Neural cell (in vitro differentiated cells): ENCODE measurements at regions not wholly inside any gene's neighbourhood (a gene's known extent, or its start where the extent isn't known, plus 50 kb on each side); places are given as distances from the start of the nearest gene placed in this dataset.

ENCODE experiments used
- H2AFZ ChIP-seq: fragments of 200-600, 300-800 bp; sonication (generic), shearing (Covaris generic); 2 replicates; pipeline ENCODE4 v1.6.0; 2014; ENCODE audit warnings: low read depth, mild to moderate bottlenecking, antibody characterized with exemption, low read length, moderate library complexity
- H3F3A ChIP-seq: fragments of 200-600 bp; shearing (Covaris generic); 2 replicates; pipeline ENCODE4 v1.6.1; 2016; ENCODE audit warnings: mild to moderate bottlenecking, moderate library complexity, mixed read lengths, antibody characterized with exemption, low read length; ENCODE audit not compliant: insufficient read depth, poor library complexity, severe bottlenecking
- H3K27ac ChIP-seq: fragments of 200-600, 300-800 bp; sonication (generic), shearing (Covaris generic); 2 replicates; pipeline ENCODE4 v1.5.1; 2014; ENCODE audit warnings: mild to moderate bottlenecking, low read length, moderate library complexity
- H3K27me3 ChIP-seq: fragments of 300-800, 200-600 bp; sonication (generic), shearing (Covaris generic); 2 replicates; pipeline ENCODE4 v1.6.0; 2014; ENCODE audit warnings: mild to moderate bottlenecking, low read depth, low read length, moderate library complexity; ENCODE audit not compliant: insufficient read depth
- H3K36me3 ChIP-seq: fragments of 300-800, 200-600 bp; sonication (generic), shearing (Covaris generic); 2 replicates; pipeline ENCODE4 v1.5.1; 2014; ENCODE audit warnings: mild to moderate bottlenecking, antibody characterized with exemption, low read length, moderate library complexity; ENCODE audit not compliant: insufficient read depth
- H3K4me2 ChIP-seq: fragments of 300-800, 200-600 bp; sonication (generic), shearing (Covaris generic); 2 replicates; pipeline ENCODE4 v1.6.0; 2014; ENCODE audit warnings: mild to moderate bottlenecking, low read length
- H3K4me3 ChIP-seq: fragments of 300-800, 200-600 bp; sonication (generic), shearing (Covaris generic); 2 replicates; pipeline ENCODE4 v1.5.1; 2014; ENCODE audit warnings: mild to moderate bottlenecking, low read length, moderate library complexity
- H3K79me2 ChIP-seq: fragments of 200-600 bp; shearing (Covaris generic); replicated peaks from 2 replicates; pipeline ENCODE4 v1.6.0; 2014; ENCODE audit warnings: mild to moderate bottlenecking, low read length, moderate library complexity; ENCODE audit not compliant: insufficient read depth
- H3K9ac ChIP-seq: fragments of 300-800, 200-600 bp; sonication (generic), shearing (Covaris generic); 2 replicates; pipeline ENCODE4 v1.6.1; 2016; ENCODE audit warnings: mild to moderate bottlenecking, low read length, mixed read lengths
- H3K9me2 ChIP-seq: fragments of 200-600 bp; shearing (Covaris generic); 2 replicates; pipeline ENCODE4 v1.6.1; 2016; ENCODE audit warnings: mild to moderate bottlenecking, low read length, mixed read lengths; ENCODE audit not compliant: insufficient read depth
- H3K9me3 ChIP-seq: fragments of 200-600, 300-800 bp; sonication (generic), shearing (Covaris generic); 2 replicates; pipeline ENCODE4 v1.6.1; 2016; ENCODE audit warnings: mild to moderate bottlenecking, mixed run types, low read length, moderate library complexity, mixed read lengths
- H4K20me1 ChIP-seq: fragments of 200-600 bp; shearing (Covaris generic); 2 replicates; pipeline ENCODE4 v1.6.1; 2016; ENCODE audit warnings: mild to moderate bottlenecking, mixed run types; ENCODE audit not compliant: insufficient read depth
- EP300 ChIP-seq: fragments of 450-650 bp; conservative IDR thresholded peaks from 2 replicates; pipeline ENCODE4 v1.6.1; 2014; ENCODE audit warnings: antibody characterized with exemption, mild to moderate bottlenecking, moderate library complexity; ENCODE audit not compliant: poor library complexity, severe bottlenecking
- EZH2 ChIP-seq: fragments of 200-600, 300-800 bp; shearing (Covaris generic), sonication (generic); IDR thresholded peaks from 2 replicates; pipeline ENCODE4 v1.6.1; 2014; ENCODE audit warnings: antibody characterized with exemption, low read length, borderline replicate concordance, mild to moderate bottlenecking; ENCODE audit not compliant: insufficient read depth, poor library complexity, severe bottlenecking
- MXI1 ChIP-seq: fragments of 450-650 bp; conservative IDR thresholded peaks from 2 replicates; pipeline ENCODE4 v1.6.1; 2014; ENCODE audit warnings: antibody characterized with exemption, mild to moderate bottlenecking; ENCODE audit not compliant: poor library complexity, severe bottlenecking
- POLR2AphosphoS5 ChIP-seq: IDR thresholded peaks from 2 replicates; pipeline ENCODE4 v1.6.1; 2012
- RAD21 ChIP-seq: fragments of 450-650 bp; conservative IDR thresholded peaks from 2 replicates; pipeline ENCODE4 v1.6.1; 2014; ENCODE audit warnings: antibody characterized with exemption, mild to moderate bottlenecking, moderate library complexity
- SMC3 ChIP-seq: fragments of 450-650 bp; conservative IDR thresholded peaks from 2 replicates; pipeline ENCODE4 v1.6.1; 2014; ENCODE audit warnings: antibody characterized with exemption, mild to moderate bottlenecking, moderate library complexity; ENCODE audit not compliant: poor library complexity
- TAF1 ChIP-seq: IDR thresholded peaks from 2 replicates; pipeline ENCODE4 v1.6.1; 2012; ENCODE audit warnings: low read depth
- TF ChIP-seq, protein P1 (sequence below): IDR thresholded peaks from 2 replicates; pipeline ENCODE4 v1.6.1; 2012; ENCODE audit warnings: borderline replicate concordance
- TF ChIP-seq, protein P2 (sequence below): fragments of 450-650 bp; IDR thresholded peaks from 2 replicates; pipeline ENCODE4 v1.5.1; 2014; ENCODE audit warnings: antibody characterized with exemption, mild to moderate bottlenecking, moderate library complexity; ENCODE audit not compliant: poor library complexity, severe bottlenecking

DNA sequence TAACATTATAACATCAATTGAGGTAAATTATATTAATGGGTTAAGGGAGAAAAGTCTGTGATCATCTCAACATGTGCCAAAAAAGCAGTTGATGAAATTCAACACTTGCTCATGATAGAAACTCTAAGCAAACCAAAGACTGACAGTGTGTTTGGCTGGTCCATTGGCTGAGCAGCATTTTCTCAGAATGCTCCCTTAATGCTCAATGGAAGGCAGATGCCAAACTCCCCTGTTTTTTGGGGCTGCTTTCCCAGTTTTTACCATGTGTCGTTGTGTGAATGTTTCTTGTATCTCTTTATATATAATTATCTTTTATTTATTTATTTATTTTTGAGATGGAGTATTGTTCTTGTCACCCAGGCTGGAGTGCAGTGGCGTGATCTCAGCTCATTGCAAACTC is 114.7 kb downstream of the SEC23IP start:
- H3K9ac ChIP-seq: no peak overlapping the region
- no peak overlapping the region for H3K4me3 ChIP-seq
- no peaks in the 10 kb centered on the region for H3K9me2 ChIP-seq
- H3K27me3 ChIP-seq: no peaks in the 10 kb centered on the region
- H2AFZ ChIP-seq: no peak overlapping the region
- H3K4me2 ChIP-seq: no peak overlapping the region
- no peak for TF ChIP-seq POLR2AphosphoS5
- no peak for TF ChIP-seq EP300
- no peak for TF ChIP-seq SMC3
- no peak for TF ChIP-seq EZH2
- TF ChIP-seq, protein P1, sequence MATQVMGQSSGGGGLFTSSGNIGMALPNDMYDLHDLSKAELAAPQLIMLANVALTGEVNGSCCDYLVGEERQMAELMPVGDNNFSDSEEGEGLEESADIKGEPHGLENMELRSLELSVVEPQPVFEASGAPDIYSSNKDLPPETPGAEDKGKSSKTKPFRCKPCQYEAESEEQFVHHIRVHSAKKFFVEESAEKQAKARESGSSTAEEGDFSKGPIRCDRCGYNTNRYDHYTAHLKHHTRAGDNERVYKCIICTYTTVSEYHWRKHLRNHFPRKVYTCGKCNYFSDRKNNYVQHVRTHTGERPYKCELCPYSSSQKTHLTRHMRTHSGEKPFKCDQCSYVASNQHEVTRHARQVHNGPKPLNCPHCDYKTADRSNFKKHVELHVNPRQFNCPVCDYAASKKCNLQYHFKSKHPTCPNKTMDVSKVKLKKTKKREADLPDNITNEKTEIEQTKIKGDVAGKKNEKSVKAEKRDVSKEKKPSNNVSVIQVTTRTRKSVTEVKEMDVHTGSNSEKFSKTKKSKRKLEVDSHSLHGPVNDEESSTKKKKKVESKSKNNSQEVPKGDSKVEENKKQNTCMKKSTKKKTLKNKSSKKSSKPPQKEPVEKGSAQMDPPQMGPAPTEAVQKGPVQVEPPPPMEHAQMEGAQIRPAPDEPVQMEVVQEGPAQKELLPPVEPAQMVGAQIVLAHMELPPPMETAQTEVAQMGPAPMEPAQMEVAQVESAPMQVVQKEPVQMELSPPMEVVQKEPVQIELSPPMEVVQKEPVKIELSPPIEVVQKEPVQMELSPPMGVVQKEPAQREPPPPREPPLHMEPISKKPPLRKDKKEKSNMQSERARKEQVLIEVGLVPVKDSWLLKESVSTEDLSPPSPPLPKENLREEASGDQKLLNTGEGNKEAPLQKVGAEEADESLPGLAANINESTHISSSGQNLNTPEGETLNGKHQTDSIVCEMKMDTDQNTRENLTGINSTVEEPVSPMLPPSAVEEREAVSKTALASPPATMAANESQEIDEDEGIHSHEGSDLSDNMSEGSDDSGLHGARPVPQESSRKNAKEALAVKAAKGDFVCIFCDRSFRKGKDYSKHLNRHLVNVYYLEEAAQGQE: no peak
- no peak for TF ChIP-seq TAF1
- no peak for TF ChIP-seq MXI1
- TF ChIP-seq, protein P2, sequence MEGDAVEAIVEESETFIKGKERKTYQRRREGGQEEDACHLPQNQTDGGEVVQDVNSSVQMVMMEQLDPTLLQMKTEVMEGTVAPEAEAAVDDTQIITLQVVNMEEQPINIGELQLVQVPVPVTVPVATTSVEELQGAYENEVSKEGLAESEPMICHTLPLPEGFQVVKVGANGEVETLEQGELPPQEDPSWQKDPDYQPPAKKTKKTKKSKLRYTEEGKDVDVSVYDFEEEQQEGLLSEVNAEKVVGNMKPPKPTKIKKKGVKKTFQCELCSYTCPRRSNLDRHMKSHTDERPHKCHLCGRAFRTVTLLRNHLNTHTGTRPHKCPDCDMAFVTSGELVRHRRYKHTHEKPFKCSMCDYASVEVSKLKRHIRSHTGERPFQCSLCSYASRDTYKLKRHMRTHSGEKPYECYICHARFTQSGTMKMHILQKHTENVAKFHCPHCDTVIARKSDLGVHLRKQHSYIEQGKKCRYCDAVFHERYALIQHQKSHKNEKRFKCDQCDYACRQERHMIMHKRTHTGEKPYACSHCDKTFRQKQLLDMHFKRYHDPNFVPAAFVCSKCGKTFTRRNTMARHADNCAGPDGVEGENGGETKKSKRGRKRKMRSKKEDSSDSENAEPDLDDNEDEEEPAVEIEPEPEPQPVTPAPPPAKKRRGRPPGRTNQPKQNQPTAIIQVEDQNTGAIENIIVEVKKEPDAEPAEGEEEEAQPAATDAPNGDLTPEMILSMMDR: no peak
- TF ChIP-seq RAD21: no peak
- no peaks in the 10 kb centered on the region for H3F3A ChIP-seq
- no peaks in the 10 kb centered on the region for H3K36me3 ChIP-seq
- H3K79me2 ChIP-seq: no peaks in the 10 kb centered on the region
- H4K20me1 ChIP-seq: no peaks in the 10 kb centered on the region
- no peak overlapping the region for H3K27ac ChIP-seq
- H3K9me3 ChIP-seq: no peaks in the 10 kb centered on the region

DNA sequence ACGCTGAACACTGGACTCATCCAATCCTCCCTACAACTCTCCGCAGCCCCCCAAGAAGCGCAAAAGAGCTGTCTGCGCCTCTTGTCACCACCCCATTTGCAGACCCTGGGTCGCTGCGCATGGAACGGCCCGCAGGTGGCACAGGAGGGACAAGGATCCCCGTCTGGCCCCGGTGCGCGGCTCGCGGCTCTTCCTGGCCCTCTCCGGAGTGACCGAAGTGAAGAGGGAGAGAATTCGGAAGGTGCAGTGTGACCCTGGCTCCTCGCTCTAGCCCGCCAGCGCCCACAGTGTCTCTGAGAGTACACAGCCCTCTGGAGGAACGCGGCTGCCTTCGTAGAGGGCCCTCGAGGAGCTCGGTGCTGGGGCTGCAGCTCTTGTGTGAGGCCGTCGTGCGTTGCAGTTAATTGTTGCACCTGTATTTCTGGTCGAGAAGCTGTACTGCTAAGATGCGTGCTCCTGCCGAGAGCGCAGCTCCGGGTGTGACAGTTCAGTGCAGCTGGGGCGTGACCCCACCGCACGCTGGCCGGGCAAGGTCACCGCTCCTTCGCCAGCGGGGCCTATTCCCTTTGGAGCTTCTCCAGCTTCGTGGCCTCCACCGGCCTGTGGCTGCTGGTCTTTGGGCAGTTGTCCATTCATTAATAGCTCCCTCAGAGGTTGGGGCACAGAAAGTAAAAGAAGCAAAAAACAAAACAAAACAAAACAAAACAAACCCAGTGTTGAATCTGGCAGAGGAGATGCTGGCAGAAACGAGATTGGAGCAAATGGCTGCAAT is 119.0 kb downstream of the SEC23IP start:
- no peak for TF ChIP-seq TAF1
- no peak for TF ChIP-seq MXI1
- TF ChIP-seq EP300: no peak
- TF ChIP-seq, protein P1: no peak
- no peak for TF ChIP-seq POLR2AphosphoS5
- no peak for TF ChIP-seq RAD21
- TF ChIP-seq SMC3: no peak
- TF ChIP-seq EZH2: no peak
- TF ChIP-seq, protein P2: no peak
- Histone ChIP-seq H3K79me2 (no peaks in the 10 kb centered on the region), H3K27me3 (no peaks in the 10 kb centered on the region), H3K4me2 (no peak overlapping the region), H3K36me3 (no peaks in the 10 kb centered on the region), H3F3A (no peaks in the 10 kb centered on the region), H2AFZ (no peak overlapping the region), H3K4me3 (no peak overlapping the region), H4K20me1 (no peaks in the 10 kb centered on the region), H3K27ac (no peak overlapping the region), H3K9me3 (no peaks in the 10 kb centered on the region), H3K9ac (no peak overlapping the region), H3K9me2 (no peaks in the 10 kb centered on the region)
